Mesothelial cell of epicardium (in vitro differentiated cells): ENCODE measurements at regions not wholly inside any gene's neighbourhood (a gene's known extent, or its start where the extent isn't known, plus 50 kb on each side); places are given as distances from the start of the nearest gene placed in this dataset.

Source experiments
- DNase-seq, 2 experiments: peaks; one replicate each; pipeline ENCODE4 v3.0.0; 2021; ENCODE audit warnings: low spot score in 2 of 2; ENCODE audit not compliant: unreplicated experiment in 2 of 2
- H3K27ac Mint-ChIP-seq: 2 replicates; pipeline ENCODE4 v1.8.0; 2021; ENCODE audit warnings: mixed read lengths
- H3K27me3 Mint-ChIP-seq: 2 replicates; pipeline ENCODE4 v1.8.0; 2021; ENCODE audit warnings: low read depth, mixed read lengths
- H3K36me3 Mint-ChIP-seq: 2 replicates; pipeline ENCODE4 v1.8.0; 2021; ENCODE audit warnings: mixed read lengths
- H3K4me1 Mint-ChIP-seq: 2 replicates; pipeline ENCODE4 v1.8.0; 2021; ENCODE audit warnings: mixed read lengths
- H3K4me3 Mint-ChIP-seq: 2 replicates; pipeline ENCODE4 v1.8.0; 2021; ENCODE audit warnings: mild to moderate bottlenecking, moderate library complexity, mixed read lengths
- H3K9me3 Mint-ChIP-seq: 2 replicates; pipeline ENCODE4 v1.8.0; 2021; ENCODE audit warnings: mixed read lengths
- TF ChIP-seq, protein P1 (sequence below): fragments of 200-600 bp; sonication (generic); IDR thresholded peaks from one replicate; pipeline ENCODE4 v1.5.0; 2021; ENCODE audit warnings: antibody characterized with exemption; ENCODE audit not compliant: unreplicated experiment

DNA sequence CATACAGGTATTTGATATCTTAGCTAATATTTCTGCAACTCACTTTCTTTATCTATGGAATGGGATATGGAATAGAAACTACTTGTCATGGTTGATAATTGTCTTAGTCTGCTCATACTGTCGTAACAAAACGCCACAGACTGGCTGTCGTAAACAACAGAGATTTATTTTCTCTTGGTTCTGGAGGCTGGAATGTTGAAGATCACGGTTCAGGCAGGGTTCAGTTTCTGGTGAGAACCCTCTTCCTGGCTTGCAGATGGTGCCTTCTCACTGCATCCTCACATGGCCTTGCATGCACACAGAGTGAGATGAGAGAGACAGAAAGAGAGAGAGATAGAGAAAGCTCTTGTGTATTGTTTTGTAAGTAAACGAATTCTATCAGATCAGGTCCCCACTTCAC, 332.7 kb upstream of the MAGI2 start:
- H3K4me1 Mint-ChIP-seq = peaks cover 59% of the 10 kb centered on the region

DNA sequence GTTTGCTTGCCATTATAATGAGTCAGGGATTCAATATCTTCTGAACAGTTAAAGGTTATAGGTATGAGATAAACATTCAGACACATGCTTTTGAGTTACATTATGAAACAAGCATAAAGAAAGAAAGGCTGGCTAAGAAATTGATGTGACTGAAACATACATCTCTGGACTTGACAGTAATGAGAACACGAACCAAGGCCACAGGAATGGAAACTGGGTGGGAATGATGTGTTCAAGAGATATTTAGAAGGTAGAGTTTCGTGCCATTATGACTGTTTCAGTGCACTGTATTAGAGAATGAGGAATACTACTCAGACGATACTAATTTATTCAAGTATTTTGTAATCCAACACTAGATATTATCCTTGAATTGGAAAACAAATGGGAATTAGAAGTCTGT, 332.1 kb upstream of the MAGI2 start:
- peaks cover 20% of the 10 kb centered on the region for H3K9me3 Mint-ChIP-seq
- peaks cover 59% of the 10 kb centered on the region for H3K4me1 Mint-ChIP-seq
- H3K4me3 Mint-ChIP-seq = no peak overlapping the region
- no peaks in the 10 kb centered on the region for H3K27me3 Mint-ChIP-seq
- TF ChIP-seq, protein P1, sequence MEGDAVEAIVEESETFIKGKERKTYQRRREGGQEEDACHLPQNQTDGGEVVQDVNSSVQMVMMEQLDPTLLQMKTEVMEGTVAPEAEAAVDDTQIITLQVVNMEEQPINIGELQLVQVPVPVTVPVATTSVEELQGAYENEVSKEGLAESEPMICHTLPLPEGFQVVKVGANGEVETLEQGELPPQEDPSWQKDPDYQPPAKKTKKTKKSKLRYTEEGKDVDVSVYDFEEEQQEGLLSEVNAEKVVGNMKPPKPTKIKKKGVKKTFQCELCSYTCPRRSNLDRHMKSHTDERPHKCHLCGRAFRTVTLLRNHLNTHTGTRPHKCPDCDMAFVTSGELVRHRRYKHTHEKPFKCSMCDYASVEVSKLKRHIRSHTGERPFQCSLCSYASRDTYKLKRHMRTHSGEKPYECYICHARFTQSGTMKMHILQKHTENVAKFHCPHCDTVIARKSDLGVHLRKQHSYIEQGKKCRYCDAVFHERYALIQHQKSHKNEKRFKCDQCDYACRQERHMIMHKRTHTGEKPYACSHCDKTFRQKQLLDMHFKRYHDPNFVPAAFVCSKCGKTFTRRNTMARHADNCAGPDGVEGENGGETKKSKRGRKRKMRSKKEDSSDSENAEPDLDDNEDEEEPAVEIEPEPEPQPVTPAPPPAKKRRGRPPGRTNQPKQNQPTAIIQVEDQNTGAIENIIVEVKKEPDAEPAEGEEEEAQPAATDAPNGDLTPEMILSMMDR = no peak
- H3K36me3 Mint-ChIP-seq = peaks cover 7% of the 10 kb centered on the region
- peak overlapping the region; percentile 63 for H3K27ac Mint-ChIP-seq
- no peak for DNase-seq

More for the DNA sequence above, 332.7 kb upstream of the MAGI2 start:
- Mint-ChIP-seq H3K4me3 (no peak overlapping the region), H3K27me3 (no peaks in the 10 kb centered on the region), H3K36me3 (peaks cover 7% of the 10 kb centered on the region), H3K27ac (peak overlapping the region; percentile 90), H3K9me3 (peaks cover 20% of the 10 kb centered on the region)
- TF ChIP-seq, protein P1 = no peak
- DNase-seq = no peak

DNA sequence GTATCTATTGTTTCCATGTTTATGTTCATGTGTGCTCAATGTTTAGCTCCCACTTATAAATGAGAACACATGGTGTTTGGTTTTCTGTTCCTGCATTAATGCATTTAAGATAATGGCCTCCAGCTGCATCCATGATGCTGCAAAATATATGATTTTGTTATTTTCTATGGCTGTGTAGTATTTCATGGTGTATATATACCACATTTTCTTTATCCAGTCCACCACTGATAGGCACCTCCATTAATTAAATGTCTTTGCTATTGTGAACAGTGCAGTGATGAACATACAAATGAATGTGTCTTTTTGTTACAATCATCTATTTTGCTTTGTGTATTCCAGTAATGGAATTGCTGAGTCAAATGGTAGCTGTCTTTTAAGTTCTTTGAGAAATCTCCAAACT, 329.4 kb upstream of the MAGI2 start:
- Mint-ChIP-seq H3K9me3 (peaks cover 20% of the 10 kb centered on the region), H3K4me1 (peaks cover 50% of the 10 kb centered on the region), H3K27ac (peak overlapping the region; percentile 90)

DNA sequence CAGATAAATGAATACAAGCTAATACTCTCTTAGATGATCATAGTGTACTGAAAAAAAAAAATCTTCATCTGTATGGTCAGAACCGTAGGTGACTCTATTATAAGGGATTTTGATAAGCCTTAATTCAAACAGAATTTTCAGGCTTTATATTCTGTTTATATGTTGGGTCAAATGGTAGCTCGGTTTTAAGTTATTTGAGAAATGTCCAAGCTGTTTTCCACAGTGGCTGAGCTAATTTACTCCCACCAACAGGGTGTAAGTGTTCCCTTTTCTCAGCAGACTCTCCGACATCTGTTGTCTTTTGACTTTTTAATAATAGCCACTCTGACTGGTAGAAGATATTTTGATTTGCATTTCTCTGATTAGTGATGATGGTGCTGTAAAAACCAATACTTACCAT, 328.8 kb upstream of the MAGI2 start:
- DNase-seq = no peak
- Mint-ChIP-seq H3K27ac (peak overlapping the region; percentile 90), H3K4me1 (peaks cover 49% of the 10 kb centered on the region), H3K4me3 (peak overlapping the region; percentile 7), H3K27me3 (no peaks in the 10 kb centered on the region), H3K9me3 (peaks cover 20% of the 10 kb centered on the region), H3K36me3 (peaks cover 7% of the 10 kb centered on the region)
- TF ChIP-seq, protein P1 = no peak

More for the DNA sequence above, 329.4 kb upstream of the MAGI2 start:
- no peak for DNase-seq
- Mint-ChIP-seq H3K4me3 (no peak overlapping the region), H3K27me3 (no peaks in the 10 kb centered on the region), H3K36me3 (peaks cover 7% of the 10 kb centered on the region)
- TF ChIP-seq, protein P1 = no peak

DNA sequence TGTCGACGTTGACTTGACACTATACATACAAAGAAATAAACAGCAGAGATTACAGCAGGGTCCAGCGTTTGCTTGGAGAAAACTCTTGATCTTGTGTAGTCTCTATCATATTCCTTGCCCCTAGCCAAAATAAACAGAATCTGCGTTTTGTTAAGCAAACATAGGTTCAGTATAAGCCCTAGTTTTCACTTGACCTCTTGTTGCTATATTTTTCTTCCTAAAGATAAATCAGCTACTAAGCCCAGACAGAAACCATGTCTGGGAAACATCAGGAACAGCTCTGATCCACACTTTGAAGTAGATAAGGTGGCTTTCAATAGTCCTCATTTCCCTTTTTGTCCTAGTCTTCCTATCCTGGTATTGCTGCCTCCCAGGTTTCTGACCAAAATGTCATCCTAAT, 328.2 kb upstream of the MAGI2 start:
- H3K36me3 Mint-ChIP-seq = peaks cover 7% of the 10 kb centered on the region
- no peak for DNase-seq
- TF ChIP-seq, protein P1 = no peak
- H3K9me3 Mint-ChIP-seq = peaks cover 20% of the 10 kb centered on the region
- H3K4me1 Mint-ChIP-seq = peaks cover 47% of the 10 kb centered on the region
- no peaks in the 10 kb centered on the region for H3K27me3 Mint-ChIP-seq
- H3K4me3 Mint-ChIP-seq = no peak overlapping the region
- H3K27ac Mint-ChIP-seq = peak overlapping the region; percentile 90
